ENCODE measurements at regions not wholly inside any gene's neighbourhood (a gene's known extent, or its start where the extent isn't known, plus 50 kb on each side); places are given as distances from the start of the nearest gene placed in this dataset.

DNA sequence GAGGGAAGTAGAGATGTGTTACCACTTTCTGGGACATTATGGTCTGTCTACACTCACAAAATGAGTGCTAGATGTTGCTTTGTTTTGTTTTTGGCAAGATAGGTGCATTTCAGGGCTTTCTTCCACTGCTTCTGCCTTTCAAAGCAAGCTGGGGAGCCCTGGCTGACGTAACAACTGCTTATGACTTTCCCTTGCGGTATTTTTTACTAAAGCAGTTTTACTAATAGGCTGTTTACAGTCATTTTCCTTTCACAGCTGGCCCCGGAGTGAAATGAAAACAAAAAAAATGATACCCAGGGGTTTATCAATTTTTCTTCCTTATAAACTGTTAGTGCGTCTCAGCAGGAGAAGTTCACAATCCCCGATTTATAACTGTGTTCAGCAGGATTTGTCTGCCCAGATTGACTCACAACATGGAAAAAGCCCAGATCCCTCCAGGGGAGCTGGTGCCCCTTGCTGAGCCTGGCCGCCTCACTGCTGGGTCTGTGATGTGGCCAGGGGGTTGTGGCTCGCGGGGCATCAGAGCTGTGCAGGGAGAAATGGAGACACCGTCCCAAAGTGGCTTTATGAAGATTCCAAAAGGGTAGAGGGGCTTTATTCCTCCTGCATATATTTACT is 184.4 kb upstream of the HS3ST3A1 start:
- Histone ChIP-seq H3K27me3 (no peaks in the 10 kb centered on the region), H3K9me3 (peaks cover 0 to 3% (median 0%) of the 10 kb centered on the region in 3 donors), H3K4me1 (no peaks in the 10 kb centered on the region), H3K4me3 (no peak overlapping the region), H3K36me3 (no peaks in the 10 kb centered on the region), H3K27ac (no peak overlapping the region)
- DNase-seq, result no peak
- intact Hi-C loops (cut with DNase I; ENCODE audit: low total_unique reads), result no loop called here
- TF ChIP-seq, protein P1, sequence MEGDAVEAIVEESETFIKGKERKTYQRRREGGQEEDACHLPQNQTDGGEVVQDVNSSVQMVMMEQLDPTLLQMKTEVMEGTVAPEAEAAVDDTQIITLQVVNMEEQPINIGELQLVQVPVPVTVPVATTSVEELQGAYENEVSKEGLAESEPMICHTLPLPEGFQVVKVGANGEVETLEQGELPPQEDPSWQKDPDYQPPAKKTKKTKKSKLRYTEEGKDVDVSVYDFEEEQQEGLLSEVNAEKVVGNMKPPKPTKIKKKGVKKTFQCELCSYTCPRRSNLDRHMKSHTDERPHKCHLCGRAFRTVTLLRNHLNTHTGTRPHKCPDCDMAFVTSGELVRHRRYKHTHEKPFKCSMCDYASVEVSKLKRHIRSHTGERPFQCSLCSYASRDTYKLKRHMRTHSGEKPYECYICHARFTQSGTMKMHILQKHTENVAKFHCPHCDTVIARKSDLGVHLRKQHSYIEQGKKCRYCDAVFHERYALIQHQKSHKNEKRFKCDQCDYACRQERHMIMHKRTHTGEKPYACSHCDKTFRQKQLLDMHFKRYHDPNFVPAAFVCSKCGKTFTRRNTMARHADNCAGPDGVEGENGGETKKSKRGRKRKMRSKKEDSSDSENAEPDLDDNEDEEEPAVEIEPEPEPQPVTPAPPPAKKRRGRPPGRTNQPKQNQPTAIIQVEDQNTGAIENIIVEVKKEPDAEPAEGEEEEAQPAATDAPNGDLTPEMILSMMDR (IDR thresholded peaks at IDR 0.05), result no peak

DNA sequence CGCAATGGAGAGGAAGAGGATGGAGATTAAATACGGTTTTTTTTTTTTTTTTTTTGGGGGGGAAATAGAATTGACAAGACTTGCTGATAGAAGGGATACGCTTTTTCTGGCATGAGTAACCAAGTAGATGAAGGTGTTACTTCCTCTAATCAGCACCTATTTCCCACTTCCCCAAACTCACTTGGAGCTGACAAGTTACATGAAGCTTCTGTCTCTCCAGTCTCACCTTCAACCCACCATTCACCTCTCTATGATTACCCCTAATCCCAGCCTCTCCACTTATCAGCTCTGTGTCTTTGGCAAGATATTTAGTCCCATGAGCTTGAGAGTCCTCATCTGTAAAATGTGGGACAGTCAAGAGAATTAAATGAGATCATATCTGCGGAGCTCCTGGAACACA is 185.9 kb upstream of the HS3ST3A1 start:
- TF ChIP-seq, protein P1 (IDR thresholded peaks at IDR 0.05), result no peak
- no peak overlapping the region for H3K4me3 ChIP-seq
- H3K36me3 ChIP-seq, result no peaks in the 10 kb centered on the region
- intact Hi-C loops (cut with DNase I; ENCODE audit: low total_unique reads), result no loop called here
- H3K9me3 ChIP-seq, result peaks cover 0 to 3% (median 0%) of the 10 kb centered on the region in 3 donors
- H3K27ac ChIP-seq, result no peak overlapping the region
- no peaks in the 10 kb centered on the region for H3K27me3 ChIP-seq
- no peak for DNase-seq
- H3K4me1 ChIP-seq, result peaks cover 0 to 4% (median 0%) of the 10 kb centered on the region in 4 donors

DNA sequence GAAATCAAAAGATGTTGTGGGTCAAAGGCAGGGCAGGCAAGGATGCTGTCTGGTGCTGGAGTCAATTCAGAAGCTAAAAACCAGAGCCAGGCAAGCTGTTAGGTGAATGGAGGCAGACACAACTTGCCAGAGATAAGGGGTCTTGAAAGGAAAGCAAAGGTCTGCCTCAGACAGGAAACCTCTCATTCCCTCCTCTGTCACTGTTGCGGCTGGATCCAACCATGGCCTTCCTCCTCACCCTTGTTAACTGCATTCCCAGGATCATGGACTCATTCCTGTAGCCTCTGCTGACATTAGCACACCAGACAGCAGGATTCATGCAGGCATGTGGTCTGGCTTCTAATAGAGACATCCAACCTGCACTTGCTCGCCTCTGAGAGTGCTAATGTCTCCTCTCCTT is 186.7 kb upstream of the HS3ST3A1 start:
- TF ChIP-seq, protein P1 (IDR thresholded peaks at IDR 0.05), result no peak
- peaks cover 0 to 4% (median 0%) of the 10 kb centered on the region in 4 donors for H3K4me1 ChIP-seq
- H3K4me3 ChIP-seq, result no peak overlapping the region
- no peaks in the 10 kb centered on the region for H3K36me3 ChIP-seq
- intact Hi-C loops (cut with DNase I; ENCODE audit: low total_unique reads), result no loop called here
- H3K9me3 ChIP-seq, result peaks cover 0 to 3% (median 0%) of the 10 kb centered on the region in 3 donors
- DNase-seq, result no peak
- H3K27me3 ChIP-seq, result no peaks in the 10 kb centered on the region
- H3K27ac ChIP-seq, result no peak overlapping the region

DNA sequence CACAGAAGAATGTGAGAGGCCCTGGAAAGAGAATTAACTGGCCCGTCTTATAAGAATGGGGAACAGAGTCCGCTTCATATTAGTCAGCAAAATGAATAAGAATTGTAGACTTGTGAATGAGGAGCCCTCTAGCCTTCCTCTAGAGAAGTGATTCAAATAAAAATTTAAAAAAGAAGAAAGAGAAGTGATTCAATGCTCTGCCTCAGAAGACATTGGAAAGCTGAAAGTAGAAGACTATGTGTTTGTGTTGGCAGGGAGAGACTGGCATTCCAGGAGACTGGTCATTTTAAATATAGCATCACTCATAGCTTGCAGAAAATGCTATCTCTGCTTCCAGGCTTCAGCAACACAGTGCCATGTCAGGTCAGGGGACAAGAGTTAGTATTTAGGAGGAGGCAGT is 190.6 kb upstream of the HS3ST3A1 start:
- H3K4me3 ChIP-seq, result no peak overlapping the region
- no peaks in the 10 kb centered on the region for H3K36me3 ChIP-seq
- H3K4me1 ChIP-seq, result peaks cover 0 to 4% (median 0%) of the 10 kb centered on the region in 4 donors
- TF ChIP-seq, protein P1 (IDR thresholded peaks at IDR 0.05), result no peak
- peaks cover 0 to 3% (median 0%) of the 10 kb centered on the region in 3 donors for H3K9me3 ChIP-seq
- intact Hi-C loops (cut with DNase I; ENCODE audit: low total_unique reads), result no loop called here
- DNase-seq, result no peak
- H3K27me3 ChIP-seq, result no peaks in the 10 kb centered on the region
- no peak overlapping the region for H3K27ac ChIP-seq

DNA sequence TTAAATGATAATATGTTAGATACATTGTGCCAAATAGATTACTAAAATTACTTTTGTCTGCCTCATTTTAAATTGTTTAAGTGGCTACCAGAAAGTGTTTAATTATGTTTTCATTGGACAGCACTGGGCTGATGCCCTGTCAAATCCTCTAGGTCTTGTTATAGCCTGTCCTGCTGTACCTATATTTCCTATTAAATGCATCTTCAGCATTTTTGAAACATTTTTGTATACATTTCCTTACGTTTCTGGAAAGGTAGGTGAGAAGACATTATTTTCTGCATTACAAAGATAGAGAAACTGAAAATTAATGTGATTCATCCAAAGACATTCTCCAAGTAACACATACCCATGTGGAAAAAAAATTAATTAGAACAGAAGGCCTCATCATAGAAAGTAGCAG is 192.2 kb upstream of the HS3ST3A1 start:
- TF ChIP-seq, protein P1 (IDR thresholded peaks at IDR 0.05), result no peak
- intact Hi-C loops (cut with DNase I; ENCODE audit: low total_unique reads), result no loop called here
- H3K4me1 ChIP-seq, result peaks cover 0 to 4% (median 0%) of the 10 kb centered on the region in 4 donors
- H3K36me3 ChIP-seq, result no peaks in the 10 kb centered on the region
- no peak for DNase-seq
- H3K4me3 ChIP-seq, result no peak overlapping the region
- no peak overlapping the region for H3K27ac ChIP-seq
- no peaks in the 10 kb centered on the region for H3K27me3 ChIP-seq
- peaks cover 0 to 3% (median 0%) of the 10 kb centered on the region in 3 donors for H3K9me3 ChIP-seq
